Neural crest cell (in vitro differentiated cells): ENCODE measurements at regions not wholly inside any gene's neighbourhood (a gene's known extent, or its start where the extent isn't known, plus 50 kb on each side); places are given as distances from the start of the nearest gene placed in this dataset.

ENCODE experiments used
- DNase-seq: peaks from one replicate; pipeline ENCODE4 v3.0.0; 2021; ENCODE audit warnings: low read depth, mixed read lengths, low spot score
- H3K27ac Mint-ChIP-seq: one replicate; pipeline ENCODE4 v1.8.0; 2021; ENCODE audit warnings: mild to moderate bottlenecking, mixed read lengths; ENCODE audit not compliant: unreplicated experiment
- H3K27me3 Mint-ChIP-seq: 2 replicates; pipeline ENCODE4 v1.8.0; 2021; ENCODE audit warnings: low read depth, mild to moderate bottlenecking, mixed read lengths
- H3K36me3 Mint-ChIP-seq: 2 replicates; pipeline ENCODE4 v1.8.0; 2021; ENCODE audit warnings: low read depth, mild to moderate bottlenecking, mixed read lengths
- H3K4me1 Mint-ChIP-seq: 2 replicates; pipeline ENCODE4 v1.8.0; 2021; ENCODE audit warnings: mixed read lengths
- H3K4me3 Mint-ChIP-seq: one replicate; pipeline ENCODE4 v1.8.0; 2021; ENCODE audit warnings: mild to moderate bottlenecking, mixed read lengths
- H3K9me3 Mint-ChIP-seq: 2 replicates; pipeline ENCODE4 v1.8.0; 2021; ENCODE audit warnings: mixed read lengths
- TF ChIP-seq, protein P1 (sequence below): fragments of 200-600 bp; sonication (generic); conservative IDR thresholded peaks from 2 replicates; pipeline ENCODE4 v1.5.0; 2021; ENCODE audit warnings: antibody characterized with exemption, mild to moderate bottlenecking

DNA sequence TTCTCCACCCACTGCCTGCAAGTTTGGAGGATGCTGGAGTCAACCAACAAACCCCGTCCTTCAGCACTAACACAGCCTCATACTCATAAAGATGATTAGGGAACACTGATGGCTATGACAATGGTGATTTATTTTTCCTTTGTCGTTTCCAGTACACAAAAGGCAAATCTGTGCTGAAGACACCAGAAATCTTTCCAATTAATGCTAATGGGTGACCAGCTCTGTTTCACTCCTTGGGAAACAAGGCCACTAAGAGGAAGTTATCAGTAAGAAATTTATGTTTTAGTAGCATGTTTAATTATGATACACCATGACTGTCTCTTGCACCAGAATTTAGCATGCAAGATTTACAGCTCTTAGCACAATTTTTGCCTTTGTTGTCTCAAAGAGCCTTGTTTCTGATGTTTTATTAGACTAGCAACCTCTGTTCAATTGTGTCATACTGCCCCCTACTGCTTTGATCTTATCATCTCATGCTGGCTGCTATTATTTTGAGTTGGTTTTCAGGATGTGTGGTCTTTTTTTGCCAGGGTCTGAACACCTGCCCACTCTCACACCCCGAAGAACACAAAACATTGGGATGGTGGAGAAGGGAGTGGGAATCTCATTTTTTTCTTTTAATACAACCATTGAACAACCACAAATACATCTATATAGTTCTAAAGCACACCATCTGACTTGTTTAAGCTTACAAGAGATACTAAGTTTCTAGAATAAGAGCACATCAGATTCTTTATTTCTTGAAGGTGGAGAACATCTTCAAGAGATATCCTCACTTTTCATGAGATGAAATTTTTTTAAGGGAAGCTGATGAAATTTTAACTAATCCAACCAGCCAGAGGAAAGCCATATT lies 160.9 kb downstream of the SPTSSA start:
- Mint-ChIP-seq H3K27ac (no peak overlapping the region), H3K27me3 (no peaks in the 10 kb centered on the region), H3K4me3 (no peak overlapping the region), H3K4me1 (peaks cover 14% of the 10 kb centered on the region), H3K36me3 (no peaks in the 10 kb centered on the region), H3K9me3 (peaks cover 4% of the 10 kb centered on the region)
- DNase-seq = peak; percentile 23
- TF ChIP-seq, protein P1, sequence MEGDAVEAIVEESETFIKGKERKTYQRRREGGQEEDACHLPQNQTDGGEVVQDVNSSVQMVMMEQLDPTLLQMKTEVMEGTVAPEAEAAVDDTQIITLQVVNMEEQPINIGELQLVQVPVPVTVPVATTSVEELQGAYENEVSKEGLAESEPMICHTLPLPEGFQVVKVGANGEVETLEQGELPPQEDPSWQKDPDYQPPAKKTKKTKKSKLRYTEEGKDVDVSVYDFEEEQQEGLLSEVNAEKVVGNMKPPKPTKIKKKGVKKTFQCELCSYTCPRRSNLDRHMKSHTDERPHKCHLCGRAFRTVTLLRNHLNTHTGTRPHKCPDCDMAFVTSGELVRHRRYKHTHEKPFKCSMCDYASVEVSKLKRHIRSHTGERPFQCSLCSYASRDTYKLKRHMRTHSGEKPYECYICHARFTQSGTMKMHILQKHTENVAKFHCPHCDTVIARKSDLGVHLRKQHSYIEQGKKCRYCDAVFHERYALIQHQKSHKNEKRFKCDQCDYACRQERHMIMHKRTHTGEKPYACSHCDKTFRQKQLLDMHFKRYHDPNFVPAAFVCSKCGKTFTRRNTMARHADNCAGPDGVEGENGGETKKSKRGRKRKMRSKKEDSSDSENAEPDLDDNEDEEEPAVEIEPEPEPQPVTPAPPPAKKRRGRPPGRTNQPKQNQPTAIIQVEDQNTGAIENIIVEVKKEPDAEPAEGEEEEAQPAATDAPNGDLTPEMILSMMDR = peak; percentile 84

DNA sequence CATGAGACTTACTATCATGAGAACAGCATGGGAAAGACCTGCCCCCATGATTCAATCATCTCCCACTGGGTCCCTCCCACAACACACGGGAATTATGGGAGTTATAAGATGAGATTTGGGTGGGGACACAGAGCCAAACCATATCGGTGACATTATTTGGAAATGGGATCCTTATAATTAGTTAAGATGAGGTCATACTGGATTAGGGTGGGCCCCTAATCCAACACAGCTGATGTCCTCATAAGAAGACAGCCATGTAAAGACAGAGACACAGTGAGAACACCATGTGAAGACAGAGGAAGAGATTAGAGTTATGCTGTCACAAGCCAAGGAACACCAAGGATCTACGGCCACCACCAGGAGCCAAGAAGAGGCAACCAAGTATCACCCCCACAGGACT lies 161.7 kb downstream of the SPTSSA start:
- Mint-ChIP-seq H3K27me3 (no peaks in the 10 kb centered on the region), H3K27ac (no peak overlapping the region), H3K4me1 (peaks cover 14% of the 10 kb centered on the region)

DNA sequence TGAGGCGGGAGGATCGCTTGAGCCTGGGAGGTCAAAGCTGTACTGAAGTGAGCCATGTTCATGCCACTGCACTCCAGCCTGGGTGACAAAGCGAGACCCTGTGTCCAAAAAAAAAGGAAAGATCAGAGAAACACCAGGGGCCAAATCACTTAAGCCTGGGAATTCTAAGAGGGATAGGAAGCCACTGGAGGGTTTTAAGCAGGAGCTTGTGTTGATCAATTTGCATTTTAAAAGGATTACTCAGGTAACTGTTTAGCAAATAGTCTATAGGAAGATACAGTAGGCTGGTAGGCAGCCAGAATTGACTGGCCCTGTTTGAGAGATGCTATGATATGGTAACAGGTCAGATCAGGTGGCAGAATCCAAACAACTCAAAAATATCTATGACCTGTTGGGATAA lies 162.7 kb downstream of the SPTSSA start:
- no peak for DNase-seq
- Mint-ChIP-seq H3K4me3 (no peak overlapping the region), H3K9me3 (no peaks in the 10 kb centered on the region), H3K36me3 (no peaks in the 10 kb centered on the region), H3K4me1 (peaks cover 14% of the 10 kb centered on the region), H3K27ac (no peak overlapping the region), H3K27me3 (no peaks in the 10 kb centered on the region)
- TF ChIP-seq, protein P1 = no peak

More for the DNA sequence above, 161.7 kb downstream of the SPTSSA start:
- H3K9me3 Mint-ChIP-seq = peaks cover 4% of the 10 kb centered on the region
- TF ChIP-seq, protein P1 = no peak
- H3K36me3 Mint-ChIP-seq = no peaks in the 10 kb centered on the region
- H3K4me3 Mint-ChIP-seq = no peak overlapping the region
- no peak for DNase-seq

DNA sequence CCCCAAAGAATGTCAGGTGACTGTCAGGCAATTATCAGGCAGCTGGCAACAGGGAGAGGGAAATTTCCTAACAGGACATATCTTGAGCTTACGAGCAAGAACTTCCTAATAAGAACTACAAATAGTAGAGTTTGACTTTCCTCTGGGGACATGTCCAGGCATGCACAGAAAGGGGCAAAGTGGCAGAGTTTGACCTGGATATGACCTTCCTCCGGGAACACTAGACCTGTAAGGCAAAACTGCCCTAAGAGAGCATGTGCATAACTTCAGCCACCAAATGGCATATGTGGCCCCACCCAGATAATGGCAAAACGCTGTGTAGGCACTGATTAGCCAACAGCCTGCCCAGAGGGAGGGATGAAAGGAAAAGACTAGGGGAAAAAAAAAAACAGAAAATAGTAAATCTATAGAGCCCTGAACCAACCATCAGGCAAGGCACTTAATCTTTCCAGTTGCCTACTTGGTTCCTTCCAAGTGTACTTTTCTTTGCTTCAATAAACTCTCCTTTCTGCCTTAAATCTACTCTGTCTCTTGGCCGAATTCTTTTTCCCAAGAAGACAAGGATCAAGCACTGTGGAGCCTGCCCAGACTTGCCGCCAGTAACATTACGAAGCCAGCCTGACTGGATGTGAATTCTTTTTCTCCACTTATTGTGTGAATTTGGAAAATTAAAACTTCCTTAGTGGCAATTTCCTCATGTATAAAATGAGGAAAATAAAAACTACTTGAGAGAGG lies 164.1 kb downstream of the SPTSSA start:
- no peak for DNase-seq
- H3K36me3 Mint-ChIP-seq = no peaks in the 10 kb centered on the region
- H3K27ac Mint-ChIP-seq = no peak overlapping the region
- TF ChIP-seq, protein P1 = no peak
- peaks cover 14% of the 10 kb centered on the region for H3K4me1 Mint-ChIP-seq
- no peaks in the 10 kb centered on the region for H3K27me3 Mint-ChIP-seq
- H3K9me3 Mint-ChIP-seq = no peaks in the 10 kb centered on the region
- no peak overlapping the region for H3K4me3 Mint-ChIP-seq

DNA sequence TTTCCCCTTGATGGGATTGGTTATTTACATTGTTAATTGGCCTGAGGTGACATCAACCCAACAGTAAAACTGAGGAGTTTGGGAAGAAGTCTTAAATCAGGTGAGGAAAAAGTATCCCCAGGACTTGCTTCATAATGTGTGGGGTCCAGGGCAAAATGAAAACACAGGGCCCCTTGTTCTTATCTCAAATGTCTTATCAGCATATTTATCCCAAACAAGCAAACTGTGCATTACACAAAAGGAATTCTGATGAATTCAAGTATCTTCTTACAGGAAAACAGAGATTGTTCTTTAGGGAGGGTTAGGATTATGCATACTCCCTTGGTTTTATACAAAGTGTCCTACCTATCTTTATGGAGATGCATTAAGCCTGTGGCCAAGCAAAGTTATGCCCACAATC lies 178.4 kb downstream of the SPTSSA start:
- no peaks in the 10 kb centered on the region for H3K27me3 Mint-ChIP-seq
- H3K9me3 Mint-ChIP-seq = peaks cover 10% of the 10 kb centered on the region

More for the DNA sequence above, 178.4 kb downstream of the SPTSSA start:
- Mint-ChIP-seq H3K4me3 (no peak overlapping the region), H3K36me3 (peaks cover 9% of the 10 kb centered on the region), H3K27ac (no peak overlapping the region), H3K4me1 (no peaks in the 10 kb centered on the region)
- TF ChIP-seq, protein P1 = no peak
- no peak for DNase-seq
